ENCODE measurements at regions not wholly inside any gene's neighbourhood (a gene's known extent, or its start where the extent isn't known, plus 50 kb on each side); places are given as distances from the start of the nearest gene placed in this dataset.

- H3K4me1 ChIP-seq (ENCODE audit: control insufficient read depth, extremely low read depth, insufficient read depth, low read length): no peaks in the 10 kb centered on the region
- DNase-seq (ENCODE audit: low read depth, low spot score): no peak
- no peak overlapping the region for H3K9ac ChIP-seq (ENCODE audit: control insufficient read depth, extremely low read depth, insufficient read depth, low read length)
- H3K36me3 ChIP-seq (ENCODE audit: control insufficient read depth in 2 of 2, extremely low read depth in 1 of 2, insufficient read depth in 2 of 2, low read length in 2 of 2): no peaks in the 10 kb centered on the region
- TF ChIP-seq CTCF (optimal IDR thresholded peaks at IDR 0.05 in 1 of 3, IDR thresholded peaks at IDR 0.05 in 1 of 3, conservative IDR thresholded peaks at IDR 0.05 in 1 of 3; ENCODE audit: extremely low read depth in 1 of 3, insufficient read depth in 2 of 3, low read length in 3 of 3) (no peak), EZH2 (IDR thresholded peaks at IDR 0.05; ENCODE audit: low read length) (no peak)
- no peaks in the 10 kb centered on the region for H3K79me2 ChIP-seq (ENCODE audit: control insufficient read depth, insufficient read depth, low read length)
- no peaks in the 10 kb centered on the region for H4K20me1 ChIP-seq (ENCODE audit: control insufficient read depth, extremely low read depth, insufficient read depth, low read length)
- H3K9me3 ChIP-seq (ENCODE audit: control insufficient read depth, low read depth, low read length): no peaks in the 10 kb centered on the region
- no peaks in the 10 kb centered on the region for H3K27me3 ChIP-seq (ENCODE audit: control insufficient read depth, extremely low read depth, insufficient read depth, low read length)
- no peak overlapping the region for H3K4me3 ChIP-seq (ENCODE audit: control insufficient read depth in 2 of 3, extremely low read depth in 1 of 3, insufficient read depth in 2 of 3, low read depth in 1 of 3, low read length in 3 of 3)
- dilution Hi-C loops (cut with MboI; ENCODE audit: extremely low pct_ligation_motif_present, low sequenced_read_pairs): no loop called here
- no peaks in the 10 kb centered on the region for H3K9me1 ChIP-seq (ENCODE audit: control insufficient read depth, extremely low read depth, insufficient read depth, low read length)
- H2AFZ ChIP-seq (ENCODE audit: control insufficient read depth, low read length): no peak overlapping the region
- H3K4me2 ChIP-seq (ENCODE audit: control insufficient read depth, extremely low read depth, insufficient read depth, low read depth, low read length): no peak overlapping the region
- no peak overlapping the region for H3K27ac ChIP-seq (ENCODE audit: control insufficient read depth, insufficient read depth, low read length)
- no peak for FAIRE-seq
Observed at GRCh38 chr21:34271189-34271851, 92.5 kb upstream of the KCNE2 start.

- Histone ChIP-seq H3K9me3 (ENCODE audit: control insufficient read depth, low read depth, low read length) (no peaks in the 10 kb centered on the region), H3K27ac (ENCODE audit: control insufficient read depth, insufficient read depth, low read length) (no peak overlapping the region), H3K79me2 (ENCODE audit: control insufficient read depth, insufficient read depth, low read length) (no peaks in the 10 kb centered on the region), H3K27me3 (ENCODE audit: control insufficient read depth, extremely low read depth, insufficient read depth, low read length) (no peaks in the 10 kb centered on the region), H3K4me2 (ENCODE audit: control insufficient read depth, extremely low read depth, insufficient read depth, low read depth, low read length) (no peak overlapping the region), H3K4me1 (ENCODE audit: control insufficient read depth, extremely low read depth, insufficient read depth, low read length) (no peaks in the 10 kb centered on the region), H3K4me3 (ENCODE audit: control insufficient read depth in 2 of 3, extremely low read depth in 1 of 3, insufficient read depth in 2 of 3, low read depth in 1 of 3, low read length in 3 of 3) (no peak overlapping the region), H3K9ac (ENCODE audit: control insufficient read depth, extremely low read depth, insufficient read depth, low read length) (no peak overlapping the region), H3K36me3 (ENCODE audit: control insufficient read depth in 2 of 2, extremely low read depth in 1 of 2, insufficient read depth in 2 of 2, low read length in 2 of 2) (no peaks in the 10 kb centered on the region), H3K9me1 (ENCODE audit: control insufficient read depth, extremely low read depth, insufficient read depth, low read length) (no peaks in the 10 kb centered on the region), H2AFZ (ENCODE audit: control insufficient read depth, low read length) (no peak overlapping the region), H4K20me1 (ENCODE audit: control insufficient read depth, extremely low read depth, insufficient read depth, low read length) (no peaks in the 10 kb centered on the region)
- TF ChIP-seq EZH2 (IDR thresholded peaks at IDR 0.05; ENCODE audit: low read length): no peak
- no peak for TF ChIP-seq CTCF (optimal IDR thresholded peaks at IDR 0.05 in 1 of 3, IDR thresholded peaks at IDR 0.05 in 1 of 3, conservative IDR thresholded peaks at IDR 0.05 in 1 of 3; ENCODE audit: extremely low read depth in 1 of 3, insufficient read depth in 2 of 3, low read length in 3 of 3)
- DNase-seq (ENCODE audit: low read depth, low spot score): no peak
- dilution Hi-C loops (cut with MboI; ENCODE audit: extremely low pct_ligation_motif_present, low sequenced_read_pairs): no loop called here
- FAIRE-seq: no peak
Observed at GRCh38 chr21:34272321-34272720, 91.5 kb upstream of the KCNE2 start.

All from keratinocyte (primary cell).